Kidney tubule cell (primary cell): ENCODE measurements at regions not wholly inside any gene's neighbourhood (a gene's known extent, or its start where the extent isn't known, plus 50 kb on each side); places are given as distances from the start of the nearest gene placed in this dataset.
"Not testable (repeated sequence)": the region's sequence is repeated elsewhere in the genome, so short reads cannot be mapped to it uniquely, and the experiment has no call there.

Source experiments
- DNase-seq: peaks from one replicate; pipeline ENCODE4 v3.0.0-alpha.2; 2018; ENCODE audit warnings: low spot score

DNA sequence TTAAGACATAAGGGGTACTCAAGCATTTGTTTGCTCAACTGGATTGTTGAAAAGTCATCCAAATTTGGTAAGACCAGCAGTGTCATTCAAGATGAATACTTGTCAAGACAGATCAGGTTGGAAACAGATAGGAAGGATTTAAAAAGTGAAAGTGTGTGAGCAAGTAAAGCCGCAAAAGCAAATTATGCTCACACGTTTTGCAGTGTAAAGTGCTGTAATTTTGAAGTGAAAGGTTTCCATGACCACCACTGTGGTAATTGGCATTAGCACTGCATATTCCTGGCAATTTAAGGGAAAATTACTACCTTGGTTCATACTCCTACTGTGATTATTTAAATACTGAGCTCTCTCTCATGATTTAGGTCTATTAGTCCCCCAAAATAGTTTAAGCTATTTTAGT, 704.1 kb upstream of the CCDC179 start:
- DNase-seq: no peak

DNA sequence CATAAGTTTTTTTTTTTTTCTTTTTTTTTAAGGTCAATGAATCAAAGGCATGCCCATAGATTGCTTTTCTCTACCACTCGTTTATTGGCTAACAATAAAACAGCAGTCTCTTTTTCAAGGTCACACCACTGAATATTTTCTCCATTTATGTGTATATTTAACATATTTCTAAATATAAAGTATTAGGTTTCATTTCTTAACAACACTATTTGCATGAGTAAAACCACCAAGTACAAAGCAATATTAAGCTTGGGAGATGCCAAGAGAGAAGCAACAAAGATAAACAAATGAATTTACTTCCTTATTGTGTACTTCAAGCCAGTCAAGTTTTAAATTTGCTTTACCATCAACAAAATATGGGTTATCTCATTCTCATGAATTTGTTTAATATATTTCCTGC, 708.9 kb upstream of the CCDC179 start:
- DNase-seq: no peak

- no peak for DNase-seq
Observed at GRCh38 chr11:23569547-23569946, 709.3 kb upstream of the CCDC179 start.

DNA sequence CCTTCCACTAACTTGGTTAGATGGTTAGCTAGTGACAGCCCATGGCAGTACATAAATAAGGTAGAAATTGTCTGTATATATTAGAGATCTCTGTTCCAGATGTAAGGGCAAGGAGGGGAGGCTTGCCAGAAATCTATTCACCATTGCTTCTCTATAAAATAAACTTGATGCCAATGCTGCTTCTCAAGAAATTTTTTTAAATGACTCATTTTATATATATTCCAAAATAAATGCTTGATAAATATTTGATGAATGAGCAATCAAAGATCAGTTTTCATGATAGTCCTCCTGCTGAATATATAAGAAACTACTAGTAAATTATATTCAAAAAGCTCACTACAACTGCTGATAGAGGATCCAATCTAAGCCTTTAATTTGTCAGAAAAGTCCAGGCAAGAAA, 710.6 kb upstream of the CCDC179 start:
- no peak for DNase-seq

GRCh38 chr11:23573429-23573828, 713.2 kb upstream of the CCDC179 start:
- no peak for DNase-seq

DNA sequence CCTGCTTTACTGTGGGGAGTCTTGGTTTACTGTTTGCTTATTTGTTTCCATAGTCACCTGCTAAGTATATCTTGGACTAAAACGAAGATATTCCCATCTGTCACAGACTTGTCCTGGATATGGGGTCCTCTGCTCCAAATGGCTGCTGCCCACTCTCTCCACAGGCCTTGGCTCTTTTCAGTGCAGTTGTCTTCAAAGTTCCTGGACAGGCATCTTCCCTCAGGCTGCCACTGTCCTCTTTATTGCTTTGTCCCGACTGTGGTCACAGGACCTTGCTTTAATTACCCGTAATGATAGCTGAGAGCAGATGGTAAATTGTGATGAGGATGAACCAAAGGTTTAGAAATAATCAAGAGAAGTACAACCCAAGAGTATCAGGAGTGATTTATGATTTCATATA, 713.9 kb upstream of the CCDC179 start:
- no peak for DNase-seq

DNA sequence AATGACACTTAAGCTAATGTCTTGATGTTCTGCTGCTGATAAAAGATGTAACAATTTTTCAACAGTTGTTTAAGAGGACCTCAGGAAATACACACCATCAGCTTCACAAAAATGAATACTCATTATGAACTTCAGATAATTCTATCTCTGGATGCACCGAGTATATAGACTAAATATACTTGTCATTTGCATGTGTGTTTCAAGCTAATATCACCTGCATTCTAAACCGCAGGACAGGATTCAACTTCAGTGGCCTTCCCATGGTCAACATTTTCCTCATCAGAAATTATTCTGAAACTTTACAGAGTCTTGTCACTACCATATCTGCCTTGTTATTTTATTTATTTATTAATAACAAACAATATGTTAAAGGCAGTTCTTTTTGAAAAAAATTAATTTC, 717.0 kb upstream of the CCDC179 start:
- no peak for DNase-seq

DNA sequence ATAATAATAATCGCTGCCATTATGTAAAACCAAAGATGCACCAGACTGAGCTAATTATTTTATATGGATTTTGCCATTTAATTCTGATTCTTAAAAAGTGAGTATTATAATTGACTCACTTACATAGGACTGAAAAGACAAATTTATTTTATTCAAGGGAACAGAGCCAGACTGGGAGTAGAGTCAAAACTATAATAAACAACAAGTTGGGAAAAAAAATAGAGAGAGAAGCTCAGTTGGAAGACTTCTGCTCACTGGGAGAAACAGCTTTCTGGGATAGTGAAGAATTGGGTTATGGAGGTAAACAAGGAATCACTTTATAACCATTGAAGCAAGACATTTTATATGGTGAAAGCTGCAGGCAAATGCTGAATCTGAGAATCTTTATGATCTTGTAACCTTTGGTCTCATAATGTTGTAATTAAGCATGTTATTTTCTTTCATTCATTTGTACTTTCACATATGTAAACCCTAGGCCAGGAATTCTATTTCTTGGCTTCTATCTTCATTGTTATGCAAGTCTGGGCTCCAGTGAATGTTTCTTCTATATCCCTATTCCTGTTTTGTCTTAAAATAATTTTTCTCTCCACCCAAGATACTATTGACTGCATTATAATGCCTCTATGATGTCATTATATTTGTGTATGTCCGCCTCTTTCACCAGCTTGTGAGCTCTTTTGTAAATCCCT, 725.3 kb upstream of the CCDC179 start:
- DNase-seq: no peak

DNA sequence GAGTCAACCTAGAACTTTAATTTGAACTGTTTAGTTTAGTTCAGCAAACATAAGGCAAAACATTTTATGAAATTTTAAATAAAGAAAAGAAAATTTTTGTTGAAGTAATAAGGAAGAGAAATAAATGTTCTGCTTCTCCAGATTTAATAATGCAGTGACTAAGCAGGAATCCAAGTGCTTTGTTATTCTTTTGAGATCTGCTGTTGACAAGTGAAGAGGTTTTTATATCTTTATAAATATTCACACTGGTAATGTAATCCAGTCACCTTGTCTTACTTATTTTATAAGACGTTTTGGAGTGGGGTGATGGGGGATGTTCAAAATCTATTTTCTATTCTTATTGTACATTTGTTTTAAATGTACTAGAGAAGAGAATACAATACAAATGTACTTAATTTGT, 725.9 kb upstream of the CCDC179 start:
- DNase-seq: no peak

DNA sequence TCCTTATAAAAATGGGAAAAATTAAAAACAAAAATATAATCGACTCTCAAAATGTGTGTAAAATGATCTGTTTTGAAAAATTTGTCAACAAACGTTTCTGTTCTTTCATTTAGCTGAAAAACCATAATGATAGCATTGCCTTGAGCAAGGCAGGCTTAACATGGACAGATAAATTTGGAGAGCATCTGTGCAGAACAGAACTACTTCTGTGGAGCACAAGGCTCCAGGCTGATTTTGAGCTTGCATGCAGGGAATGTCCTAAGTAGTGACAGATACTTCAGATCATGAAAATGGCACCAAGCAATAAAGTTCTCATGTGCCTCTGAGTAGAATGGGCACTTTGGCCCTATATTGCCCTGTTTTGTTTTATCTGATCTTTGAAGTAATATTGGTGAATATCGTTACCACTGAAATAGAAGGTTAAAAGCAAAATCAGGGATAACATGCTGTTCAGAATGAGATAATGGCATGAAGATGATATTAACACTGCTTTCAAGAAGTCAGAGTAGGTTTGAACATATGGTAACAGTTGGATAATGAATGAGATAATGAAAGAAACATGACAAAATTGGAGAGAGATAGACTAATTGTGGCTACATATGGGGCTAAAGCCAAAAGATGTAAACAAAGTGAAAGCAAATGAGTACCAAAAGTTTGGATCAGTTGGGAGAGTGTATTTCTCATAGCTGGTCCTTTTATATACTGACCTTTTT, 730.5 kb upstream of the CCDC179 start:
- no peak for DNase-seq

- no peak for DNase-seq
Observed at GRCh38 chr11:23594755-23595154, 734.5 kb upstream of the CCDC179 start.

DNA sequence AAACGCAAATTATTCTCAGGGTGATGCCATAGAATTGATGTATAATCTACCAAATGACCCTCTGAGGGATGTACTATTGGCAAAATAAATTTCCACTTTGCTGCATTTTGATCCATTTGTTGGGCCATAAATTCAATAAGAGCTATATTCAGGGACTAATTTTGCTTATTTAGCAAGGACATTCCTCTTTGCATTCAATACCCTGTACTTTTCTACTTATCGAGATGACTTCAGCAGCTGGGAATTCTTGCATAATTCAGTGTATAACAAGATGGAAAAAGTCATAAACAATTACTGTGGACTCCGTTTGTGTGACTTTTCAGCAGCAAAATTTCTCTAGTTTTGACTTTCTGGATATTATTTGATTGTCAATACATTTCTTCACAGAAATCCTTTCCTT, 744.7 kb upstream of the CCDC179 start:
- no peak for DNase-seq

- DNase-seq: no peak
Observed at GRCh38 chr11:23606191-23606590, 745.9 kb upstream of the CCDC179 start.

DNA sequence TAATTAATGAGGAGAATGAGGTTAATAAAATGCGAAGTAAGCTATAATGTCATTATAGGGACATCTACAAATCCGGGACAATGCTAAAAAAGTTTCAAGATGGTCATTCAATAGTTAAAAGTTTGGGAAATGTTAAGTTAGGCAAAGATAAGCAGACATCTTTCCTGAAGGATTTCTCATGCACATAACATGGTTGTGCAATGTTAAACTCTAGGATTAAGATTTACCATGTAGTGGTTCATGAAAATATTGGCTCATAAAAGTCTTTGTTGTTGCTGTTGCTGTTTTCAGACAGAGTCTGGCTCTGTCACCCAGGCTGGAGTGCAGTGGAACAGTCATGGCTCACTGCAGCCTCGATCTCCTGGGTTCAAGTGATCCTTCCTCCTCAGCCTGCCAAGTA, 751.5 kb upstream of the CCDC179 start:
- DNase-seq: no peak

DNA sequence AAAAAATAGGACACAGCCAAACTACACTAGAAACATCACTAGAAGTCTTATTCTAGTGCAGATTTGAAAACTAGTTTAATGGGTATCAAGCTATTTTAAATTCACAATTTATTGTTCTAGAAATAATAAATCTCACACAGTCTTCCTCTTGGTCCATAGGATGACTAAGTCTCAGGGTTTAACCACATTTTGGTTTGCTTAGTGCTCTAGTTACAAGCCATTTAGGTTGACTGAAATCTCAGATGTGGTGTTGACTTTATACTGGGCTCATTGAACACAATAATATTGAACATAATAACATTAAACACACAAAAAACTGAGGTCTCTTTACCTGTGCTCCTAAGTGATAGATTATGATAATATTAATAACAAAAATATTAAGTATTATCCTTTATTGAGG, 760.3 kb upstream of the CCDC179 start:
- DNase-seq: no peak

DNA sequence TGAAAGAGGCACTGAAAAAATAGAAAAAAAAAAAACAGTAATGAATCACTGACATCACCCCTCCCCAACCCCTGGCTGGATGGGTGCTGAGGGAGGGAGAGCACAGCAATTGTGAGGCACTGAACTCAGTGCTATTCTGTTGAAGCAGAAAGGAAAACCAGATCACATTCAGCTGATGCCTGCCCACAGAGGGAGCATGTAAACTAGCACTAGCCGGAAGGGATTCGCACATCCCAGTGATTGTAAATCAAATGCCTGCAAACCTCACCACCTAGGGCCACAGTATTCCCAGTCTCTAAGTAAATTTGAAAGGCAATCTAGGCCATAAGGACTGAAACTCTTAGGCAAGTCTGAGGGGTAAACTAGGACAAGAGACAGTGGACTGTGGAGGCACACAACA, 772.0 kb upstream of the CCDC179 start:
- no peak for DNase-seq

GRCh38 chr11:23644443-23644842, 784.2 kb upstream of the CCDC179 start:
- DNase-seq: no peak

DNA sequence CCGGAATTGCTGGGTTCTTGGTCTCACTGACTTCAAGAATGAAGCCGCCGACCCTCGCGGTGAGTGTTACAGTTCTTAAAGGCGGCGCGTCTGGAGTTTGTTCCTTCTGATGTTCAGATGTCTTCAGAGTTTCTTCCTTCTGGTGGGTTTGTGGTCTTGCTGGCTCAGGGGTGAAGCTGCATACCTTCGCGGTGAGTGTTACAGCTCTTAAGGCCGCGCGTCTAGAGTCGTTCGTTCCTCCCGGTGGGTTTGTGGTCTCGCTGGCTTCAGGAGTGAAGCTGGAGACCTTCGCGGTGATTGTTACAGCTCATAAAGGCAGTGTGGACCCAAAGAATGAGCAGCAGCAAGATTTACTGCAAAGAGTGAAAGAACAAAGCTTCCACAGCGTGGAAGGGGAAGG, 792.1 kb upstream of the CCDC179 start:
- not testable (repeated sequence) for DNase-seq

DNA sequence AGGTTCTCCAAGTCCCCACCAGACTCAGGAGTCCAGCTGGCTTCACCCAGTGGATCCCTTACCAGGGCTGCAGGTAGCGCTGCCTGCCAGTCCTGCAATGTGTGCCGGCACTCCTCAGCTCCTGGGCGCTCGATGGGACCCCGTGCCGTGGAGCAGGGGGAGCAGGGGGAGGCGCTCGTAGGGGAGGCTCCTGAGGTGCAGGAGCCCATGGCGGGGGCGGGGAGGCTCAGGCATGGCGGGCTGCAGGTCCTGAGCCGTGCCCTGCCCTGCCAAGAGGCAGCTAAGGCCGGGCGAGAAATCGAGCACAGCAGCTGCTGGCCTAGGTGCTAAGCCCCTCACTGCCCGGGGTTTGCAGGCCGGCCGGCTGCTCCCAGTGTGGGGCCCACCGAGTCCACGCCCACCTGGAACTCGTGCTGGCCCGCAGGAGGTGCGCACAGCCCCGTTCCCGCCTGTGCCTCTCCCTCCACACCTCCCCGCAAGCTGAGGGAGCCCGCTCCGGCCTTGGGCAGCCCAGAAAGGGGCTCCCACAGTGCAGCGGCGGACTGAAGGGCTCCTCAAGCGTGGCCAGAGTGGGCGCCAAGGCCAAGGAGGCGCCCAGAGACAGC, 792.9 kb upstream of the CCDC179 start:
- no peak for DNase-seq

DNA sequence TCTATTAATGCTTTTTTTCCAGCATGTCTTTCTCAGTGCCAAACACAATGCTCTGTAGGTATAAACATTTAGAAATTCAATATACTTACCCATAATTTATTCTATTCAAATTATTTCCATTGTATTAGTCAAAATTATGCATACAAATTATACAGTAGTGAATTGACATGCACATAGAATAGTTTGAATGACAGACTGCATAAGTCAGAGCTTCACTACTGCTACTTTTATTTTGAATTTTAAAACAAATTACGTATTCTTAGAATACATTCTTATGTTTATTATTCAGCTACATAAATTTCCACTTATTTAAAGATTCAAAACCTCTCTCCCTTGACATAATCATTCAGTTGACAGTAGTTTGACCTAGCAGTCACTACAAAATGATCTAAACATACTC, 808.0 kb upstream of the CCDC179 start:
- DNase-seq: no peak

DNA sequence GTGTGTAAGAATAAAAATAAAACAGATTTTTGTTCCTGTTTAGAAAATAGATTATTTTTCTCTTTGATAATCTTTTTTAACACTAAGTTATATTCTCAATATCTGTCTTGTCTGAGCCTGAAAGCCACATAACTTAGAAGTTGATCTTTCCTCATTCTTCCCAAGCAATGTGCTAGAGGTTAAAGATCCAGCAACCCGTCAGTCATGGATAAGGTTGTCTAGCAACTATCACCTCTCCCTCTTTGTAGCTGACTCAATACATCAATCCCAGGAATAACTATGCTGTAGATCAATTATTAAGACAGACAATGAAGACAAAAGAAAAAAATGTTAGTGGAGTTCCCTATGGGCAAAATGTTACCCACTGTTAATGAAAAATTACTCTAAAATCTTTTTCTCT, 813.1 kb upstream of the CCDC179 start:
- no peak for DNase-seq

GRCh38 chr11:23674866-23675265, 814.6 kb upstream of the CCDC179 start:
- DNase-seq: no peak

GRCh38 chr11:23679041-23679440, 817.8 kb upstream of the LUZP2 start:
- no peak for DNase-seq

GRCh38 chr11:23679981-23680380, 816.9 kb upstream of the LUZP2 start:
- DNase-seq: no peak
